Neural cell (in vitro differentiated cells): ENCODE measurements at regions not wholly inside any gene's neighbourhood (a gene's known extent, or its start where the extent isn't known, plus 50 kb on each side); places are given as distances from the start of the nearest gene placed in this dataset.

Source experiments
- H2AFZ ChIP-seq: fragments of 200-600, 300-800 bp; sonication (generic), shearing (Covaris generic); 2 replicates; pipeline ENCODE4 v1.6.0; 2014; ENCODE audit warnings: low read depth, mild to moderate bottlenecking, antibody characterized with exemption, low read length, moderate library complexity
- H3F3A ChIP-seq: fragments of 200-600 bp; shearing (Covaris generic); 2 replicates; pipeline ENCODE4 v1.6.1; 2016; ENCODE audit warnings: mild to moderate bottlenecking, moderate library complexity, mixed read lengths, antibody characterized with exemption, low read length; ENCODE audit not compliant: insufficient read depth, poor library complexity, severe bottlenecking
- H3K27ac ChIP-seq: fragments of 200-600, 300-800 bp; sonication (generic), shearing (Covaris generic); 2 replicates; pipeline ENCODE4 v1.5.1; 2014; ENCODE audit warnings: mild to moderate bottlenecking, low read length, moderate library complexity
- H3K27me3 ChIP-seq: fragments of 300-800, 200-600 bp; sonication (generic), shearing (Covaris generic); 2 replicates; pipeline ENCODE4 v1.6.0; 2014; ENCODE audit warnings: mild to moderate bottlenecking, low read depth, low read length, moderate library complexity; ENCODE audit not compliant: insufficient read depth
- H3K36me3 ChIP-seq: fragments of 300-800, 200-600 bp; sonication (generic), shearing (Covaris generic); 2 replicates; pipeline ENCODE4 v1.5.1; 2014; ENCODE audit warnings: mild to moderate bottlenecking, antibody characterized with exemption, low read length, moderate library complexity; ENCODE audit not compliant: insufficient read depth
- H3K4me2 ChIP-seq: fragments of 300-800, 200-600 bp; sonication (generic), shearing (Covaris generic); 2 replicates; pipeline ENCODE4 v1.6.0; 2014; ENCODE audit warnings: mild to moderate bottlenecking, low read length
- H3K4me3 ChIP-seq: fragments of 300-800, 200-600 bp; sonication (generic), shearing (Covaris generic); 2 replicates; pipeline ENCODE4 v1.5.1; 2014; ENCODE audit warnings: mild to moderate bottlenecking, low read length, moderate library complexity
- H3K79me2 ChIP-seq: fragments of 200-600 bp; shearing (Covaris generic); replicated peaks from 2 replicates; pipeline ENCODE4 v1.6.0; 2014; ENCODE audit warnings: mild to moderate bottlenecking, low read length, moderate library complexity; ENCODE audit not compliant: insufficient read depth
- H3K9ac ChIP-seq: fragments of 300-800, 200-600 bp; sonication (generic), shearing (Covaris generic); 2 replicates; pipeline ENCODE4 v1.6.1; 2016; ENCODE audit warnings: mild to moderate bottlenecking, low read length, mixed read lengths
- H3K9me2 ChIP-seq: fragments of 200-600 bp; shearing (Covaris generic); 2 replicates; pipeline ENCODE4 v1.6.1; 2016; ENCODE audit warnings: mild to moderate bottlenecking, low read length, mixed read lengths; ENCODE audit not compliant: insufficient read depth
- H3K9me3 ChIP-seq: fragments of 200-600, 300-800 bp; sonication (generic), shearing (Covaris generic); 2 replicates; pipeline ENCODE4 v1.6.1; 2016; ENCODE audit warnings: mild to moderate bottlenecking, mixed run types, low read length, moderate library complexity, mixed read lengths
- H4K20me1 ChIP-seq: fragments of 200-600 bp; shearing (Covaris generic); 2 replicates; pipeline ENCODE4 v1.6.1; 2016; ENCODE audit warnings: mild to moderate bottlenecking, mixed run types; ENCODE audit not compliant: insufficient read depth
- CTCF ChIP-seq: fragments of 450-650 bp; IDR thresholded peaks from 2 replicates; pipeline ENCODE4 v1.5.1; 2014; ENCODE audit warnings: antibody characterized with exemption, mild to moderate bottlenecking, moderate library complexity; ENCODE audit not compliant: poor library complexity, severe bottlenecking
- EP300 ChIP-seq: fragments of 450-650 bp; conservative IDR thresholded peaks from 2 replicates; pipeline ENCODE4 v1.6.1; 2014; ENCODE audit warnings: antibody characterized with exemption, mild to moderate bottlenecking, moderate library complexity; ENCODE audit not compliant: poor library complexity, severe bottlenecking
- EZH2 ChIP-seq: fragments of 200-600, 300-800 bp; shearing (Covaris generic), sonication (generic); IDR thresholded peaks from 2 replicates; pipeline ENCODE4 v1.6.1; 2014; ENCODE audit warnings: antibody characterized with exemption, low read length, borderline replicate concordance, mild to moderate bottlenecking; ENCODE audit not compliant: insufficient read depth, poor library complexity, severe bottlenecking
- MXI1 ChIP-seq: fragments of 450-650 bp; conservative IDR thresholded peaks from 2 replicates; pipeline ENCODE4 v1.6.1; 2014; ENCODE audit warnings: antibody characterized with exemption, mild to moderate bottlenecking; ENCODE audit not compliant: poor library complexity, severe bottlenecking
- POLR2AphosphoS5 ChIP-seq: IDR thresholded peaks from 2 replicates; pipeline ENCODE4 v1.6.1; 2012
- RAD21 ChIP-seq: fragments of 450-650 bp; conservative IDR thresholded peaks from 2 replicates; pipeline ENCODE4 v1.6.1; 2014; ENCODE audit warnings: antibody characterized with exemption, mild to moderate bottlenecking, moderate library complexity
- REST ChIP-seq: IDR thresholded peaks from 2 replicates; pipeline ENCODE4 v1.6.1; 2012; ENCODE audit warnings: borderline replicate concordance
- SMC3 ChIP-seq: fragments of 450-650 bp; conservative IDR thresholded peaks from 2 replicates; pipeline ENCODE4 v1.6.1; 2014; ENCODE audit warnings: antibody characterized with exemption, mild to moderate bottlenecking, moderate library complexity; ENCODE audit not compliant: poor library complexity
- TAF1 ChIP-seq: IDR thresholded peaks from 2 replicates; pipeline ENCODE4 v1.6.1; 2012; ENCODE audit warnings: low read depth

DNA sequence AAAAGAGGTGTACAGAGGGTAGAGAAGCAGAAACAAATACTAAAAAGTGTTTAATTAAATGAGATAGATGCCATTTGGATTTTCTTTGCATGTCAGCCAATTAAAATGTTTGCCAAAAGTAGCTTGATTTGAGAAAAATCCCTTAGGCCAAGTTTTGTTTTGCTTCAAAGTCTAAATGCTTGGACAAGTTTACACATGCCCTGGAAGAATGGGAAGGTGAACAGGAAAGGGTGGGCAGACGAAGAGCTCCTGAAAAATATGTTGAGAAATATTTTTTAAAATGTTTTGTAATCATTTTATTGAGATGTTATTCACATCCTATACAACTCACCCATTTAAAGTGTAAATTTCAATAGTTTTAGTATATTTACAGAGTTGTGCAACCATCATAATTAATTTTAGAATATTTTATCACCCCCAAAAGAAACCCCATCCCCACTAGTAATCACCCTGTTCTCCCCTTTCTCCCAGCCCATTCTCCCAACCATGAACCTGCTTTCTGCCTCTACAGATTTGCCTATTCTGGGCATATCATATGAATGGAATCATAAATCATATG, 98.5 kb upstream of the ANK3 start:
- no peak overlapping the region for H3K4me3 ChIP-seq
- H3K79me2 ChIP-seq: peaks cover 7% of the 10 kb centered on the region
- no peaks in the 10 kb centered on the region for H3K36me3 ChIP-seq
- H3K4me2 ChIP-seq: no peak overlapping the region
- H3K9me2 ChIP-seq: no peaks in the 10 kb centered on the region
- H3K9ac ChIP-seq: no peak overlapping the region
- H3K27ac ChIP-seq: no peak overlapping the region
- no peak overlapping the region for H2AFZ ChIP-seq
- no peaks in the 10 kb centered on the region for H3K9me3 ChIP-seq
- H3K27me3 ChIP-seq: no peaks in the 10 kb centered on the region
- TF ChIP-seq CTCF (no peak), SMC3 (no peak), EP300 (no peak), POLR2AphosphoS5 (no peak), MXI1 (no peak), RAD21 (no peak), TAF1 (no peak), EZH2 (no peak), REST (no peak)
- H4K20me1 ChIP-seq: peaks cover 3% of the 10 kb centered on the region
- no peaks in the 10 kb centered on the region for H3F3A ChIP-seq

DNA sequence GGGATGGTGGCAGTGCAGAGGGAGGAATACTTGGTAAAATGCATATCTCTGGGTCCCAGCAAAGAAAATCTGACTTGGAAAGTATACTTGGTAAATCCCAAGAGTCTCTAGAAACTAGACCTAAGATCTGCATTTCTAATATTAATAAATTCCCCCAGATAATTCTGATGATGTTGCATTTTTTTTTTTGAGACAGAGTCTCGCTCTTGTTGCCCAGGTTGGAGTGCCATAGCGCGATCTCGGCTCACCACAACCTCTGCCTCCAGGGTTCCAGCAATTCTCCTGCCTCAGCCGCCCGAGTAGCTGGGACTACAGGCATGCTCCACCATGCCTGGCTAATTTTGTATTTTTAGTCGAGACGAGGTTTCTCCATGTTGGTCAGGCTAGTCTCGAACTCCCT, 97.9 kb upstream of the ANK3 start:
- Histone ChIP-seq H3K9me2 (no peaks in the 10 kb centered on the region), H3K4me2 (no peak overlapping the region), H3K9me3 (no peaks in the 10 kb centered on the region), H2AFZ (no peak overlapping the region), H3K9ac (no peak overlapping the region), H4K20me1 (peaks cover 4% of the 10 kb centered on the region), H3K27me3 (no peaks in the 10 kb centered on the region), H3K27ac (no peak overlapping the region), H3K79me2 (peaks cover 7% of the 10 kb centered on the region), H3K4me3 (no peak overlapping the region), H3F3A (no peaks in the 10 kb centered on the region), H3K36me3 (no peaks in the 10 kb centered on the region)
- TF ChIP-seq RAD21 (no peak), REST (no peak), SMC3 (no peak), EP300 (no peak), CTCF (no peak), MXI1 (no peak), TAF1 (no peak), POLR2AphosphoS5 (no peak), EZH2 (no peak)
